ENCODE measurements at regions not wholly inside any gene's neighbourhood (a gene's known extent, or its start where the extent isn't known, plus 50 kb on each side); places are given as distances from the start of the nearest gene placed in this dataset.
"Not testable (repeated sequence)": the region's sequence is repeated elsewhere in the genome, so short reads cannot be mapped to it uniquely, and the experiment has no call there.

DNA sequence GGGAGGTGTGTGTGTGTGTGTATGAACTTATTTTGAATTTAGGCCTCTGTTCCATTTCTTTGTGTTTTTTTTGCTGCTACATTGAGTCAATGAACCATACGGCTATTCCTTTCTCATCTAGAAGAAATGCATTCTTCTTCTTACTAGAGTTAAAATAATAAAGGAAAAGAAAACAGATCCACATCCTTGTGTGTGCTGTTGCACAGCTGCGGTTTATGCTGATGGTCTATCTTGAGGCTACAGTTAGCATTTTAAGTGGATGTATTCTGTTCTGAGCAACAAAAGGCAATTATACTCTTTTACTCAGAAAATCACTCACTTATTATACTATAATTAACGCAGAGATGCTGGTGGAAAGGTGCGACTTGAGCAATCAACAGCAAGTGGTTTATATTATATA lies 615.0 kb upstream of the MBL2 start:
- no peaks in the 10 kb centered on the region for H3K36me3 ChIP-seq (ENCODE audit: control insufficient read depth, insufficient read depth, low read length)
- H3K4me3 ChIP-seq (ENCODE audit: low read depth, low read length), result no peak overlapping the region
- FAIRE-seq (no peak), DNase-seq (ENCODE audit: low read depth) (no peak)
- H3K27me3 ChIP-seq (ENCODE audit: control insufficient read depth, insufficient read depth, low read length), result no peaks in the 10 kb centered on the region
- TF ChIP-seq, protein P1, sequence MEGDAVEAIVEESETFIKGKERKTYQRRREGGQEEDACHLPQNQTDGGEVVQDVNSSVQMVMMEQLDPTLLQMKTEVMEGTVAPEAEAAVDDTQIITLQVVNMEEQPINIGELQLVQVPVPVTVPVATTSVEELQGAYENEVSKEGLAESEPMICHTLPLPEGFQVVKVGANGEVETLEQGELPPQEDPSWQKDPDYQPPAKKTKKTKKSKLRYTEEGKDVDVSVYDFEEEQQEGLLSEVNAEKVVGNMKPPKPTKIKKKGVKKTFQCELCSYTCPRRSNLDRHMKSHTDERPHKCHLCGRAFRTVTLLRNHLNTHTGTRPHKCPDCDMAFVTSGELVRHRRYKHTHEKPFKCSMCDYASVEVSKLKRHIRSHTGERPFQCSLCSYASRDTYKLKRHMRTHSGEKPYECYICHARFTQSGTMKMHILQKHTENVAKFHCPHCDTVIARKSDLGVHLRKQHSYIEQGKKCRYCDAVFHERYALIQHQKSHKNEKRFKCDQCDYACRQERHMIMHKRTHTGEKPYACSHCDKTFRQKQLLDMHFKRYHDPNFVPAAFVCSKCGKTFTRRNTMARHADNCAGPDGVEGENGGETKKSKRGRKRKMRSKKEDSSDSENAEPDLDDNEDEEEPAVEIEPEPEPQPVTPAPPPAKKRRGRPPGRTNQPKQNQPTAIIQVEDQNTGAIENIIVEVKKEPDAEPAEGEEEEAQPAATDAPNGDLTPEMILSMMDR (IDR thresholded peaks at IDR 0.05; ENCODE audit: insufficient read depth, low read length, severe bottlenecking), result no peak

DNA sequence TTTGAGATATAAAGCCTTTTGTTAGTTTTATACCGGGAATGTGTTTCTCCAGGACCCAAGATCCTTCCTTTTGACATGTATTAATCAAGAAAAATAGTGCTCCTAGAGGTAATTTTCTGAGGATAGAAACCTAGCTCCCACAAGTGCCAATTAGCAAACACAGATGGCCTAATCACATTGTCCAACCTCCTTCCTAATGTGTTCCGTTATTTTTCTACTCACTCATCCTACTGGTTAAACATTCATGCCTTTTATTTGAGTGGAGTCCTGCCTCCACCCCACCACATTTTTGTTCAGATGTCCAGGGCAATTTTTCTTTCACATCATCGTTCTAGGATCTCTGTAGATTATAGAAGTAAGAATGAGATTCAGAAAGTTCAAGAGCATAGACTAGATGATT lies 610.0 kb upstream of the MBL2 start:
- FAIRE-seq (no peak), DNase-seq (ENCODE audit: low read depth) (no peak)
- Histone ChIP-seq H3K27me3 (ENCODE audit: control insufficient read depth, insufficient read depth, low read length) (no peaks in the 10 kb centered on the region), H3K4me3 (ENCODE audit: low read depth, low read length) (no peak overlapping the region), H3K36me3 (ENCODE audit: control insufficient read depth, insufficient read depth, low read length) (no peaks in the 10 kb centered on the region)
- TF ChIP-seq, protein P1 (IDR thresholded peaks at IDR 0.05; ENCODE audit: insufficient read depth, low read length, severe bottlenecking), result no peak

DNA sequence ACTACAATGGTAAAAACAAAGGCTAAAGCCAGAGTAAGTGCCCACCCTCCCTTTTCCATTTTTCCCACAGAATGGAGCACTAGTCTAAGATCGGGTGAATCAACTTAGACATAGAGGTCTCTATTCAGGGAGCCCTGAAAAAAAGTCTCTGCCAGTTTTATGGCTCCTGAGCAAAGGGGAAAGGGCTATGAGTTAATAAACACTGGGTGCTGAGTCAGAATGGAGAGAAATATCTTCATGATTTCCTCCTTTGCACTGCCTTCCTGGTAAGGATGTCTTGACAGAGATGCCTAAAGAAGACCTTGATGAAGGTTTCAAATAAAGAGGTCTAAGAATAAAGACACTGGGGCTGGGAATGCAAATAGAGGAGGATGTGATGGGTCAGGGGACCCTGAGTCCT lies 607.4 kb upstream of the MBL2 start:
- FAIRE-seq (no peak), DNase-seq (ENCODE audit: low read depth) (peak; percentile 11)
- H3K4me3 ChIP-seq (ENCODE audit: low read depth, low read length), result no peak overlapping the region

DNA sequence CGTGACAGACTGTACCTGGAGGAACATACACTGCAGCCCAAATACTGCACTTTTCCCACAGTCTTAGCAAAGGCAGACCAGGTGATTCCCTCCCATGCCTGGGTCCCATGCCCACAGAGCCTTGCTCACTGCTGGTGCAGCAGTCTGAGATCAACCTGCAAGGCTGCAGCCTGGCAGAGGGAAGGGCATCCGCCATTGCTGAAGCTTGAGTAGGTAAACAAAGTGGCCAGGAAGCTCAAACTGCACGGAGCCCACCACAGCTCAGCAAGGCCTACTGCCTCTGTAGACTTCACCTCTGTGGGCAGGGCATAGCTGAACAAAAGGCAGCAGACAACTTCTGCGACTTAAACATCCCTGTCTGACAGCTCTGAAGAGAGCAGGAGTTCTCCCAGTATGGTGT lies 597.8 kb upstream of the MBL2 start:
- FAIRE-seq (no peak), DNase-seq (ENCODE audit: low read depth) (no peak)
- TF ChIP-seq, protein P1 (IDR thresholded peaks at IDR 0.05; ENCODE audit: insufficient read depth, low read length, severe bottlenecking), result no peak
- Histone ChIP-seq H3K36me3 (ENCODE audit: control insufficient read depth, insufficient read depth, low read length) (no peaks in the 10 kb centered on the region), H3K27me3 (ENCODE audit: control insufficient read depth, insufficient read depth, low read length) (no peaks in the 10 kb centered on the region), H3K4me3 (ENCODE audit: low read depth, low read length) (no peak overlapping the region)

More for the DNA sequence above, 607.4 kb upstream of the MBL2 start:
- Histone ChIP-seq H3K36me3 (ENCODE audit: control insufficient read depth, insufficient read depth, low read length) (no peaks in the 10 kb centered on the region), H3K27me3 (ENCODE audit: control insufficient read depth, insufficient read depth, low read length) (no peaks in the 10 kb centered on the region)
- TF ChIP-seq, protein P1 (IDR thresholded peaks at IDR 0.05; ENCODE audit: insufficient read depth, low read length, severe bottlenecking), result no peak

DNA sequence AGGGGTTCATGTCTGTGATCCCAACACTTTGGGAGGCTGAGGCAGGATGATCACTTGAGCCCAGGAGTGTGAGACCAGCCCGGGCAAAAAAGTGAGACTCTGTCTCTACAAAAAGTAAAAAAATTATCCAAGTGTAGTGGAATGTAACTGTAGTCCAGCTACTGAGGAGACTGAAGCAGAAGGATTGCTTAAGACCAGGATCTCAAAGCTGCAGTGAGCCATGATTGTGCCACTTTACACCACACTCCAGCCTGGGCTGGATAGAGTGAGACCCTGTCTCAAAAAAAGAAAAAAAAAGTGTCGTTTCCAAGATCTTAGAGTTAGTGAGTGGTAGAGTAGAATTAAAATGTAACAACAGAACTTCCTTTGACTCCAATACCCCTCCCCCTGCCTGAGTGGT lies 589.4 kb upstream of the MBL2 start:
- Histone ChIP-seq H3K4me3 (ENCODE audit: low read depth, low read length) (no peak overlapping the region), H3K27me3 (ENCODE audit: control insufficient read depth, insufficient read depth, low read length) (no peaks in the 10 kb centered on the region), H3K36me3 (ENCODE audit: control insufficient read depth, insufficient read depth, low read length) (no peaks in the 10 kb centered on the region)
- FAIRE-seq (no peak), DNase-seq (ENCODE audit: low read depth) (no peak)
- TF ChIP-seq, protein P1 (IDR thresholded peaks at IDR 0.05; ENCODE audit: insufficient read depth, low read length, severe bottlenecking), result no peak

DNA sequence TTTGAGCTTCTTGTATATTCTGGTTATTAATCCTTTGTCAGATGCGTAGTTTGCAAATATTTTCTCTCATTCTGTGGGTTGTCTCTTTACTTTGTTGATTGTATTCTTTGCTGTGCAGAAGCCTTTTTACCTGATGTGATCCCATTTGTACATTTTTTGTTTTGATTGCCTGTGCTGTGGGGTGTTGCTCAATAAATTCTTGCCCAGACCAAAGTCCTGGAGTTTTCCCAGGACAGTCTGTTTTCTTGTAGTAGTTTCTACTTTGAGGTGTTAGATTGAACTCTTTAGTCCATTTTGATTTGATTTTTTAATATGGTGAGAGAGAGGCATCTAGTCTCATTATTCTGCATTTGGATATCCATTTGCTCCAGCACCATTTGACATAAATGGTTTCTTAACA lies 588.7 kb upstream of the MBL2 start:
- TF ChIP-seq, protein P1 (IDR thresholded peaks at IDR 0.05; ENCODE audit: insufficient read depth, low read length, severe bottlenecking), result no peak
- Histone ChIP-seq H3K36me3 (ENCODE audit: control insufficient read depth, insufficient read depth, low read length) (no peaks in the 10 kb centered on the region), H3K4me3 (ENCODE audit: low read depth, low read length) (no peak overlapping the region), H3K27me3 (ENCODE audit: control insufficient read depth, insufficient read depth, low read length) (no peaks in the 10 kb centered on the region)
- DNase-seq (ENCODE audit: low read depth) (no peak), FAIRE-seq (no peak)

DNA sequence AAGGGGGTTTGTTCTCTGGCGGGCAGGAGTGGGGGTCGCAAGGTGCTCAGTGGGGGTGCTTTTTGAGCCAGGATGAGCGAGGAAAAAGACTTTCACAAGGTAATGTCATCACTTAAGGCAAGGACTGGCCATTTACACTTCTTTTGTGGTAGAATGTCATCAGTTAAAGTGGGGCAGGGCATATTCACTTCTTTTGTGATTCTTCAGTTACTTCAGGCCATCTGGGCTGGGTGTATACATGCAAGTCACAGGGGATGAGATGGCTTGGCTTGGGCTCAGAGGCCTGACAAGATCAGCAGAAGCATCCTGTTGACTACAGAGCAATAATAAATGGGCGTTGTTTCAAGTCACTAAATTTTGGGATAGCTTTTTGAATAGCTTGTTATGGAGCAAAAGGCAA lies 586.4 kb upstream of the MBL2 start:
- not testable (repeated sequence) for H3K4me3 ChIP-seq (ENCODE audit: low read depth, low read length); FAIRE-seq; H3K36me3 ChIP-seq (ENCODE audit: control insufficient read depth, insufficient read depth, low read length); H3K27me3 ChIP-seq (ENCODE audit: control insufficient read depth, insufficient read depth, low read length); DNase-seq (ENCODE audit: low read depth)
